ENCODE measurements at regions not wholly inside any gene's neighbourhood (a gene's known extent, or its start where the extent isn't known, plus 50 kb on each side); places are given as distances from the start of the nearest gene placed in this dataset.

GRCh38 chr1:173424143-173424542, 53.0 kb upstream of the PRDX6 start:
- Mint-ChIP-seq H3K9me3 (no peaks in the 10 kb centered on the region), H3K4me3 (no peak overlapping the region), H3K36me3 (ENCODE audit: insufficient read depth) (peaks cover 4% of the 10 kb centered on the region), H3K27me3 (no peaks in the 10 kb centered on the region), H3K27ac (ENCODE audit: low read depth) (no peak overlapping the region), H3K4me1 (peaks cover 7% of the 10 kb centered on the region)
- ATAC-seq (replicated peaks; ENCODE audit: extremely low read depth, poor library complexity, severe bottlenecking) = no peak
- DNase-seq (ENCODE audit: low spot score in 2 of 2) = no peak

- H3K4me1 Mint-ChIP-seq = peaks cover 15% of the 10 kb centered on the region
- no peak overlapping the region for H3K27ac Mint-ChIP-seq (ENCODE audit: low read depth)
- no peak overlapping the region for H3K4me3 Mint-ChIP-seq
- DNase-seq (ENCODE audit: low spot score in 2 of 2) = no peak
- H3K9me3 Mint-ChIP-seq = no peaks in the 10 kb centered on the region
- H3K27me3 Mint-ChIP-seq = no peaks in the 10 kb centered on the region
- ATAC-seq (replicated peaks; ENCODE audit: extremely low read depth, poor library complexity, severe bottlenecking) = no peak
- H3K36me3 Mint-ChIP-seq (ENCODE audit: insufficient read depth) = peaks cover 3% of the 10 kb centered on the region
These were observed 52.2 kb upstream of the PRDX6 start for GRCh38 chr1:173424782-173425407.

GRCh38 chr1:173426057-173426456, 51.1 kb upstream of the PRDX6 start:
- Mint-ChIP-seq H3K9me3 (no peaks in the 10 kb centered on the region), H3K4me1 (peaks cover 15% of the 10 kb centered on the region), H3K36me3 (ENCODE audit: insufficient read depth) (peaks cover 3% of the 10 kb centered on the region), H3K27me3 (no peaks in the 10 kb centered on the region), H3K27ac (ENCODE audit: low read depth) (no peak overlapping the region), H3K4me3 (no peak overlapping the region)
- no peak for DNase-seq (ENCODE audit: low spot score in 2 of 2)
- no peak for ATAC-seq (replicated peaks; ENCODE audit: extremely low read depth, poor library complexity, severe bottlenecking)

GRCh38 chr1:173427146-173428054, 49.7 kb upstream of the PRDX6 start:
- Mint-ChIP-seq H3K4me3 (no peak overlapping the region), H3K27me3 (no peaks in the 10 kb centered on the region), H3K36me3 (ENCODE audit: insufficient read depth) (no peaks in the 10 kb centered on the region), H3K4me1 (peaks cover 15% of the 10 kb centered on the region), H3K27ac (ENCODE audit: low read depth) (no peak overlapping the region), H3K9me3 (no peaks in the 10 kb centered on the region)
- ATAC-seq (replicated peaks; ENCODE audit: extremely low read depth, poor library complexity, severe bottlenecking) = no peak
- DNase-seq (ENCODE audit: low spot score in 2 of 2) = no peak
